K562 (cell line): ENCODE measurements at regions not wholly inside any gene's neighbourhood (a gene's known extent, or its start where the extent isn't known, plus 50 kb on each side); places are given as distances from the start of the nearest gene placed in this dataset.
A peak's percentile ranks its signal among the peaks of the same experiment; 100 is the strongest.

ENCODE experiments used
- POLR2A ChIP-seq: fragments of 450-650 bp; conservative IDR thresholded peaks from 2 replicates; pipeline ENCODE4 v1.6.1; 2016
- RBM25 ChIP-seq: fragments of 200-400 bp; formaldehyde crosslinking; IDR thresholded peaks from 2 replicates; pipeline ENCODE4 v1.6.1; 2018; ENCODE audit warnings: low read length, low read depth, moderate library complexity; ENCODE audit not compliant: severe bottlenecking
- RCOR1 ChIP-seq, 2 experiments: IDR thresholded peaks; 2 replicates each; pipeline ENCODE4 v1.6.1; 2012; ENCODE audit warnings: low read depth in 2 of 2, low read length in 2 of 2, borderline replicate concordance in 1 of 2, improper control_type of control experiment in 1 of 2
- SREBF2 ChIP-seq: sonication (generic); formaldehyde crosslinking; IDR thresholded peaks from 2 replicates; pipeline ENCODE4 v1.4.0; 2020; ENCODE audit warnings: mild to moderate bottlenecking, missing genetic modification reagents
- SRSF3 ChIP-seq: fragments of 200-400 bp; formaldehyde crosslinking; IDR thresholded peaks from 2 replicates; pipeline ENCODE4 v1.6.1; 2016; ENCODE audit warnings: mild to moderate bottlenecking, low read length, moderate library complexity; ENCODE audit not compliant: insufficient read depth
- TRIM24 ChIP-seq, 2 experiments: fragments of 450-650 bp; IDR thresholded peaks; 2 replicates each; pipeline ENCODE4 v1.6.1; 2016
- ZBTB7A ChIP-seq: IDR thresholded peaks from 2 replicates; pipeline ENCODE4 v1.6.1; 2011; ENCODE audit warnings: low read depth, mild to moderate bottlenecking, low read length, moderate library complexity, borderline replicate concordance; ENCODE audit not compliant: control insufficient read depth
- ZC3H11A ChIP-seq: IDR thresholded peaks from 2 replicates; pipeline ENCODE4 v1.6.1; 2012; ENCODE audit warnings: low read depth, low read length, improper control_type of control experiment
- ZNF764 ChIP-seq: fragments of 250-450 bp; sonication (Bioruptor Pico); IDR thresholded peaks from 2 replicates; pipeline ENCODE4 v1.4.0; 2020; ENCODE audit warnings: low read depth, mild to moderate bottlenecking, moderate library complexity
- ZNF79 ChIP-seq: fragments of 250-450 bp; sonication (Bioruptor Pico); IDR thresholded peaks from 2 replicates; pipeline ENCODE4 v1.4.0; 2020; ENCODE audit warnings: low read depth, mild to moderate bottlenecking, moderate library complexity
- TF ChIP-seq, protein P1 (sequence below): fragments of 250-450 bp; sonication (Bioruptor Pico); IDR thresholded peaks from 2 replicates; pipeline ENCODE4 v1.4.0; 2020
- TF ChIP-seq, protein P2 (sequence below): fragments of 450-650 bp; IDR thresholded peaks from 2 replicates; pipeline ENCODE4 v1.6.1; 2016; ENCODE audit warnings: borderline replicate concordance
- TF ChIP-seq, protein P3 (sequence below): IDR thresholded peaks from 2 replicates; pipeline ENCODE4 v1.6.1; 2012; ENCODE audit warnings: low read depth, low read length, improper control_type of control experiment, borderline replicate concordance
- TF ChIP-seq, protein P4 (sequence below): fragments of 450-650 bp; IDR thresholded peaks from 2 replicates; pipeline ENCODE4 v1.6.1; 2018; ENCODE audit warnings: mild to moderate bottlenecking, low read depth; ENCODE audit not compliant: partially characterized antibody

DNA sequence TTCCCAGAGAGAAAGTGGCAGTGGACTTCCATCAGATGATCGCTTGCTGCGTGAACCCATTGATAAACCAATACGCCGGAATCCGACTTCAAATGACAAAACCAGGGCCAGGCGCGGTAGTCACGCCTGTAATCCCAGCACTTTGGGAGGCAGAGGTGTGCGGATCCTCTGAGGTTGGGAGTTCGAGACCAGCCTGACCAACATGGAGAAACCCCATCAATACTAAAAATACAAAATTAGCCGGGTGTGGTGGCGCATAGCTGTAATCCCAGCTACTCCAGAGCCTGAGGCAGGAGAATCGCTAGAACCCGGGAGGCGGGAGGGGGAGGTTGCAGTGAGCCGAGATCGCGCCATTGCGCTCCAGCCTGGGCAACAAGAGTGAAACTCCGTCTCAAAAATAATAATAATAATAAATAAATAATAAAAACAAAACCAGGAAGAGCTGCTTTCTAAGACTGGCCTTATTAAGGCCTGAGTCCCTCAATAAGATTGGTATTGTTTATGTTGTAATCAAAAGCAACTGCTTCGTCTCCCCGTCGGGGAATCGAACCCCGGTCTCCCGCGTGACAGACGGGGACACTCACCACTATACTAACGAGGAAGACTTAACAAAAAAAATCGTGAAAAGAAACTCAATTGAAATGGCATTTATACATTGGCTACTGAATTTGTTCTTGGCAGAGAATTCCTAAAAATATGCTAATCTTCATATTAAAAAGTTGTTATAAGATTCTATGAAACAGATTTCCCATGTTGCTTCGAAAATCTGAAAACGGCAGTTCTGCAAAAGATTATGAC lies 110.2 kb upstream of the ZNF184 start (continued):
- TF ChIP-seq ZC3H11A (no peak), ZBTB7A (no peak), SRSF3 (no peak), TRIM24 (IDR thresholded peaks at IDR 0.05) (peak in 1 of 2 experiments; percentile 59; a peak in 1 of 4 replicates), ZNF764 (CRISPR knock-in tag) (0 out of 2 replicates have a peak, but pooled peaks have one; percentile 36), RCOR1 (IDR thresholded peaks at IDR 0.05; ENCODE audit: borderline replicate concordance in 1 of 2, low read depth in 2 of 2, low read length in 2 of 2) (peak in 1 of 2 experiments; percentile 51; a peak in 1 of 4 replicates), RBM25 (no peak), POLR2A (no peak), SREBF2 (CRISPR knock-in tag) (no peak), ZNF79 (CRISPR knock-in tag) (no peak)
- TF ChIP-seq, protein P1, sequence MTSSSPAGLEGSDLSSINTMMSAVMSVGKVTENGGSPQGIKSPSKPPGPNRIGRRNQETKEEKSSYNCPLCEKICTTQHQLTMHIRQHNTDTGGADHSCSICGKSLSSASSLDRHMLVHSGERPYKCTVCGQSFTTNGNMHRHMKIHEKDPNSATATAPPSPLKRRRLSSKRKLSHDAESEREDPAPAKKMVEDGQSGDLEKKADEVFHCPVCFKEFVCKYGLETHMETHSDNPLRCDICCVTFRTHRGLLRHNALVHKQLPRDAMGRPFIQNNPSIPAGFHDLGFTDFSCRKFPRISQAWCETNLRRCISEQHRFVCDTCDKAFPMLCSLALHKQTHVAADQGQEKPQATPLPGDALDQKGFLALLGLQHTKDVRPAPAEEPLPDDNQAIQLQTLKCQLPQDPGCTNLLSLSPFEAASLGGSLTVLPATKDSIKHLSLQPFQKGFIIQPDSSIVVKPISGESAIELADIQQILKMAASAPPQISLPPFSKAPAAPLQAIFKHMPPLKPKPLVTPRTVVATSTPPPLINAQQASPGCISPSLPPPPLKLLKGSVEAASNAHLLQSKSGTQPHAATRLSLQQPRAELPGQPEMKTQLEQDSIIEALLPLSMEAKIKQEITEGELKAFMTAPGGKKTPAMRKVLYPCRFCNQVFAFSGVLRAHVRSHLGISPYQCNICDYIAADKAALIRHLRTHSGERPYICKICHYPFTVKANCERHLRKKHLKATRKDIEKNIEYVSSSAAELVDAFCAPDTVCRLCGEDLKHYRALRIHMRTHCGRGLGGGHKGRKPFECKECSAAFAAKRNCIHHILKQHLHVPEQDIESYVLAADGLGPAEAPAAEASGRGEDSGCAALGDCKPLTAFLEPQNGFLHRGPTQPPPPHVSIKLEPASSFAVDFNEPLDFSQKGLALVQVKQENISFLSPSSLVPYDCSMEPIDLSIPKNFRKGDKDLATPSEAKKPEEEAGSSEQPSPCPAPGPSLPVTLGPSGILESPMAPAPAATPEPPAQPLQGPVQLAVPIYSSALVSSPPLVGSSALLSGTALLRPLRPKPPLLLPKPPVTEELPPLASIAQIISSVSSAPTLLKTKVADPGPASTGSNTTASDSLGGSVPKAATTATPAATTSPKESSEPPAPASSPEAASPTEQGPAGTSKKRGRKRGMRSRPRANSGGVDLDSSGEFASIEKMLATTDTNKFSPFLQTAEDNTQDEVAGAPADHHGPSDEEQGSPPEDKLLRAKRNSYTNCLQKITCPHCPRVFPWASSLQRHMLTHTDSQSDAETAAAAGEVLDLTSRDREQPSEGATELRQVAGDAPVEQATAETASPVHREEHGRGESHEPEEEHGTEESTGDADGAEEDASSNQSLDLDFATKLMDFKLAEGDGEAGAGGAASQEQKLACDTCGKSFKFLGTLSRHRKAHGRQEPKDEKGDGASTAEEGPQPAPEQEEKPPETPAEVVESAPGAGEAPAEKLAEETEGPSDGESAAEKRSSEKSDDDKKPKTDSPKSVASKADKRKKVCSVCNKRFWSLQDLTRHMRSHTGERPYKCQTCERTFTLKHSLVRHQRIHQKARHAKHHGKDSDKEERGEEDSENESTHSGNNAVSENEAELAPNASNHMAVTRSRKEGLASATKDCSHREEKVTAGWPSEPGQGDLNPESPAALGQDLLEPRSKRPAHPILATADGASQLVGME, result no peak
- TF ChIP-seq, protein P2, sequence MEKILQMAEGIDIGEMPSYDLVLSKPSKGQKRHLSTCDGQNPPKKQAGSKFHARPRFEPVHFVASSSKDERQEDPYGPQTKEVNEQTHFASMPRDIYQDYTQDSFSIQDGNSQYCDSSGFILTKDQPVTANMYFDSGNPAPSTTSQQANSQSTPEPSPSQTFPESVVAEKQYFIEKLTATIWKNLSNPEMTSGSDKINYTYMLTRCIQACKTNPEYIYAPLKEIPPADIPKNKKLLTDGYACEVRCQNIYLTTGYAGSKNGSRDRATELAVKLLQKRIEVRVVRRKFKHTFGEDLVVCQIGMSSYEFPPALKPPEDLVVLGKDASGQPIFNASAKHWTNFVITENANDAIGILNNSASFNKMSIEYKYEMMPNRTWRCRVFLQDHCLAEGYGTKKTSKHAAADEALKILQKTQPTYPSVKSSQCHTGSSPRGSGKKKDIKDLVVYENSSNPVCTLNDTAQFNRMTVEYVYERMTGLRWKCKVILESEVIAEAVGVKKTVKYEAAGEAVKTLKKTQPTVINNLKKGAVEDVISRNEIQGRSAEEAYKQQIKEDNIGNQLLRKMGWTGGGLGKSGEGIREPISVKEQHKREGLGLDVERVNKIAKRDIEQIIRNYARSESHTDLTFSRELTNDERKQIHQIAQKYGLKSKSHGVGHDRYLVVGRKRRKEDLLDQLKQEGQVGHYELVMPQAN, result no peak
- TF ChIP-seq, protein P3, sequence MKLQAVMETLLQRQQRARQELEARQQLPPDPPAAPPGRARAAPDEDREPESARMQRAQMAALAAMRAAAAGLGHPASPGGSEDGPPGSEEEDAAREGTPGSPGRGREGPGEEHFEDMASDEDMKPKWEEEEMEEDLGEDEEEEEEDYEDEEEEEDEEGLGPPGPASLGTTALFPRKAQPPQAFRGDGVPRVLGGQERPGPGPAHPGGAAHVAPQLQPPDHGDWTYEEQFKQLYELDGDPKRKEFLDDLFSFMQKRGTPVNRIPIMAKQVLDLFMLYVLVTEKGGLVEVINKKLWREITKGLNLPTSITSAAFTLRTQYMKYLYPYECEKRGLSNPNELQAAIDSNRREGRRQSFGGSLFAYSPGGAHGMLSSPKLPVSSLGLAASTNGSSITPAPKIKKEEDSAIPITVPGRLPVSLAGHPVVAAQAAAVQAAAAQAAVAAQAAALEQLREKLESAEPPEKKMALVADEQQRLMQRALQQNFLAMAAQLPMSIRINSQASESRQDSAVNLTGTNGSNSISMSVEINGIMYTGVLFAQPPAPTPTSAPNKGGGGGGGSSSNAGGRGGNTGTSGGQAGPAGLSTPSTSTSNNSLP, result peak; percentile 97
- TF ChIP-seq, protein P4, sequence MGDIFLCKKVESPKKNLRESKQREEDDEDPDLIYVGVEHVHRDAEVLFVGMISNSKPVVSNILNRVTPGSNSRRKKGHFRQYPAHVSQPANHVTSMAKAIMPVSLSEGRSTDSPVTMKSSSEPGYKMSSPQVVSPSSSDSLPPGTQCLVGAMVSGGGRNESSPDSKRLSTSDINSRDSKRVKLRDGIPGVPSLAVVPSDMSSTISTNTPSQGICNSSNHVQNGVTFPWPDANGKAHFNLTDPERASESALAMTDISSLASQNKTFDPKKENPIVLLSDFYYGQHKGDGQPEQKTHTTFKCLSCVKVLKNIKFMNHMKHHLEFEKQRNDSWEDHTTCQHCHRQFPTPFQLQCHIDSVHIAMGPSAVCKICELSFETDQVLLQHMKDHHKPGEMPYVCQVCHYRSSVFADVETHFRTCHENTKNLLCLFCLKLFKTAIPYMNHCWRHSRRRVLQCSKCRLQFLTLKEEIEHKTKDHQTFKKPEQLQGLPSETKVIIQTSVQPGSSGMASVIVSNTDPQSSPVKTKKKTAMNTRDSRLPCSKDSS, result no peak
